ENCODE measurements at regions not wholly inside any gene's neighbourhood (a gene's known extent, or its start where the extent isn't known, plus 50 kb on each side); places are given as distances from the start of the nearest gene placed in this dataset.

DNA sequence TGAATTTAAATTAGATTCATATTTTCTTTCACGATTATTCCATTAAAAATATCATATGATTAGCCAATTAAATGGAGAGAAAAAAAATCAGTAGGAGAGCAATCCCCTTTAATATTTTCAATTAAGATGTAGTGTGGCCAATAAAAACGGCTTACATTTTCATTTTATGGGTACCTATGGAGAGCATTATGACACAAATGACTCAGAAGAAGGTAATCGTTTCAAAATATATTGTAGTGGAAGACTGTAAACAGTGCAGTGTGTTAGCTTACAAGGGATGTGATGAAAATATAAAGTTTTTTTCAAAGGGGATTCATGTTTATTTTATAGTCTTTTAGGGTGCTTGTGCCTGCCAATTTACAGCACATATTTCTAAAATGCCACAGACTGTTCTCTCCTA lies 1507.4 kb upstream of the CELF4 start:
- no peak overlapping the region for H2BK5ac ChIP-seq (ENCODE audit: low read length)
- no peak for DNase-seq (ENCODE audit: low spot score)
- no peaks in the 10 kb centered on the region for H3K4me1 ChIP-seq (ENCODE audit: control insufficient read depth in 2 of 2, insufficient read depth in 1 of 2, low read depth in 1 of 2, low read length in 2 of 2)
- WGBS, 2 donors (ENCODE audit: extremely low coverage in 2 of 2, insufficient read length in 2 of 2, insufficient replicate concordance in 1 of 2): 100% methylated on average over 1 of the region's 3 CpGs; no CpG with 5 or more reads in 1 of the 2 donors
- H4K91ac ChIP-seq (ENCODE audit: low read depth, low read length, poor library complexity): no peak overlapping the region
- no peak overlapping the region for H2BK12ac ChIP-seq (ENCODE audit: low read length)
- no peak overlapping the region for H2BK15ac ChIP-seq (ENCODE audit: low read length)
- H2AK5ac ChIP-seq (ENCODE audit: low read depth, low read length): no peak overlapping the region
- H3K36me3 ChIP-seq (replicated peaks in 1 of 2; ENCODE audit: control insufficient read depth in 2 of 2, insufficient read depth in 2 of 2, low read length in 2 of 2): no peaks in the 10 kb centered on the region
- H3K9ac ChIP-seq (ENCODE audit: low read depth, low read length, poor library complexity): no peak overlapping the region
- no peak overlapping the region for H3K4me3 ChIP-seq (ENCODE audit: low read length in 2 of 2)
- H3K4ac ChIP-seq (ENCODE audit: low read length): no peak overlapping the region
- no peak overlapping the region for H3K27ac ChIP-seq (replicated peaks; ENCODE audit: low read length)
- no peaks in the 10 kb centered on the region for H3K9me3 ChIP-seq (replicated peaks in 1 of 2; ENCODE audit: control insufficient read depth in 2 of 2, insufficient read depth in 1 of 2, low read depth in 1 of 2, low read length in 2 of 2)
- H4K8ac ChIP-seq (ENCODE audit: low read depth, low read length): no peak overlapping the region
- no peak overlapping the region for H2AFZ ChIP-seq (ENCODE audit: low read length)
- H3K27me3 ChIP-seq (ENCODE audit: control insufficient read depth in 3 of 3, insufficient read depth in 3 of 3, low read depth in 1 of 3, low read length in 3 of 3): no peaks in the 10 kb centered on the region
- H2BK120ac ChIP-seq (ENCODE audit: low read depth, low read length): no peak overlapping the region
- no peak overlapping the region for H3K14ac ChIP-seq (ENCODE audit: low read length)
- no peaks in the 10 kb centered on the region for H3K79me1 ChIP-seq (ENCODE audit: low read depth, low read length)
- no peak overlapping the region for H3K4me2 ChIP-seq (ENCODE audit: insufficient read depth, low read length, poor library complexity, severe bottlenecking)
- no peak overlapping the region for H3K23ac ChIP-seq (ENCODE audit: low read depth, low read length, poor library complexity)
- H3K18ac ChIP-seq (ENCODE audit: low read length): no peak overlapping the region

- Histone ChIP-seq H4K8ac (ENCODE audit: low read depth, low read length) (no peak overlapping the region), H3K4me1 (ENCODE audit: control insufficient read depth in 2 of 2, insufficient read depth in 1 of 2, low read depth in 1 of 2, low read length in 2 of 2) (peaks cover 0 to 2% of the 10 kb centered on the region in 2 donors), H3K36me3 (replicated peaks in 1 of 2; ENCODE audit: control insufficient read depth in 2 of 2, insufficient read depth in 2 of 2, low read length in 2 of 2) (no peaks in the 10 kb centered on the region), H3K14ac (ENCODE audit: low read length) (no peak overlapping the region), H3K23ac (ENCODE audit: low read depth, low read length, poor library complexity) (no peak overlapping the region), H4K91ac (ENCODE audit: low read depth, low read length, poor library complexity) (no peak overlapping the region), H3K4me2 (ENCODE audit: insufficient read depth, low read length, poor library complexity, severe bottlenecking) (no peak overlapping the region), H2BK120ac (ENCODE audit: low read depth, low read length) (no peak overlapping the region), H3K27ac (replicated peaks; ENCODE audit: low read length) (no peak overlapping the region), H3K4ac (ENCODE audit: low read length) (no peak overlapping the region), H3K4me3 (ENCODE audit: low read length in 2 of 2) (no peak overlapping the region), H3K9ac (ENCODE audit: low read depth, low read length, poor library complexity) (no peak overlapping the region), H3K9me3 (replicated peaks in 1 of 2; ENCODE audit: control insufficient read depth in 2 of 2, insufficient read depth in 1 of 2, low read depth in 1 of 2, low read length in 2 of 2) (no peaks in the 10 kb centered on the region), H2AFZ (ENCODE audit: low read length) (no peak overlapping the region), H2AK5ac (ENCODE audit: low read depth, low read length) (no peak overlapping the region), H2BK15ac (ENCODE audit: low read length) (no peak overlapping the region), H2BK5ac (ENCODE audit: low read length) (no peak overlapping the region), H3K18ac (ENCODE audit: low read length) (no peak overlapping the region), H3K79me1 (ENCODE audit: low read depth, low read length) (no peaks in the 10 kb centered on the region), H2BK12ac (ENCODE audit: low read length) (no peak overlapping the region), H3K27me3 (ENCODE audit: control insufficient read depth in 3 of 3, insufficient read depth in 3 of 3, low read depth in 1 of 3, low read length in 3 of 3) (no peaks in the 10 kb centered on the region)
- DNase-seq (ENCODE audit: low spot score): no peak
- no CpG with 5 or more reads among the region's 1 CpG for WGBS, 2 donors (ENCODE audit: extremely low coverage in 2 of 2, insufficient read length in 2 of 2, insufficient replicate concordance in 1 of 2)
Measured at GRCh38 chr18:39062426-39062825, 1496.8 kb upstream of the CELF4 start.

DNA sequence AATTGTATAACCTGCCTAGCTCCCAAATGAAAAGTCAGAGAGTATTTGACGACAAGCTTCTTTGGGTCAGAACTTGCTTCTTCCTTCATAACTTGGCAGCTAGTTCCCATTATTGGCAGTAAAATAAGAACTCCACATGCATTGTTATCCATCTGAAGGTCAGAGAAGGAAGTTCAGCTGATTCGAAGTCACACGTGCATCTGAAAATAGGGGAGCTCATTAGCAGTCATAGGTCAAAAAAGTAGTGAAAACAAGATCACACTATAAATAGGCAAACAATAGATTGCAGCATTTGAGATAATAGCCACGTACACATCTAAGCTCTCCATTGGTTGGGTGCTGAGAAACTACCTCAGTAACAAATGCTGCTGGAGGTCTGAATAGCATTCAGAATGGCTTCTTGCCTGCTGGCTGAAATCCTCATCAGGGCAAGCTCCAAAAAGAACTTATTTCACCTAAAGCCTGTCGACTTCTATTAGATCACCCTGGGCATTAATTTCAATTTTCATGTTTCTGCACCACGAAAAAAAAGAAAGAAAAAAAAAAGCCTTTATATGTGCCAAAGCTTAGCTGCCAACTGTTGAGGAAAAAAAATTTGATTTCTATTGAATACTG lies 1492.9 kb upstream of the CELF4 start:
- H3K27ac ChIP-seq (replicated peaks; ENCODE audit: low read length): no peak overlapping the region
- H2BK5ac ChIP-seq (ENCODE audit: low read length): no peak overlapping the region
- no CpG with 5 or more reads among the region's 6 CpGs for WGBS, 2 donors (ENCODE audit: extremely low coverage in 2 of 2, insufficient read length in 2 of 2, insufficient replicate concordance in 1 of 2)
- peaks cover 0 to 2% of the 10 kb centered on the region in 2 donors for H3K4me1 ChIP-seq (ENCODE audit: control insufficient read depth in 2 of 2, insufficient read depth in 1 of 2, low read depth in 1 of 2, low read length in 2 of 2)
- H3K9ac ChIP-seq (ENCODE audit: low read depth, low read length, poor library complexity): no peak overlapping the region
- no peak overlapping the region for H3K4me2 ChIP-seq (ENCODE audit: insufficient read depth, low read length, poor library complexity, severe bottlenecking)
- H3K27me3 ChIP-seq (ENCODE audit: control insufficient read depth in 3 of 3, insufficient read depth in 3 of 3, low read depth in 1 of 3, low read length in 3 of 3): no peaks in the 10 kb centered on the region
- H3K23ac ChIP-seq (ENCODE audit: low read depth, low read length, poor library complexity): no peak overlapping the region
- H3K9me3 ChIP-seq (replicated peaks in 1 of 2; ENCODE audit: control insufficient read depth in 2 of 2, insufficient read depth in 1 of 2, low read depth in 1 of 2, low read length in 2 of 2): no peaks in the 10 kb centered on the region
- no peak overlapping the region for H4K8ac ChIP-seq (ENCODE audit: low read depth, low read length)
- H3K79me1 ChIP-seq (ENCODE audit: low read depth, low read length): no peaks in the 10 kb centered on the region
- no peak overlapping the region for H3K14ac ChIP-seq (ENCODE audit: low read length)
- no peak overlapping the region for H4K91ac ChIP-seq (ENCODE audit: low read depth, low read length, poor library complexity)
- no peak overlapping the region for H3K18ac ChIP-seq (ENCODE audit: low read length)
- no peak overlapping the region for H2AK5ac ChIP-seq (ENCODE audit: low read depth, low read length)
- no peak overlapping the region for H2BK12ac ChIP-seq (ENCODE audit: low read length)
- no peaks in the 10 kb centered on the region for H3K36me3 ChIP-seq (replicated peaks in 1 of 2; ENCODE audit: control insufficient read depth in 2 of 2, insufficient read depth in 2 of 2, low read length in 2 of 2)
- no peak overlapping the region for H3K4ac ChIP-seq (ENCODE audit: low read length)
- H2BK120ac ChIP-seq (ENCODE audit: low read depth, low read length): no peak overlapping the region
- no peak overlapping the region for H3K4me3 ChIP-seq (ENCODE audit: low read length in 2 of 2)
- no peak for DNase-seq (ENCODE audit: low spot score)
- no peak overlapping the region for H2BK15ac ChIP-seq (ENCODE audit: low read length)
- no peak overlapping the region for H2AFZ ChIP-seq (ENCODE audit: low read length)

- no peak overlapping the region for H2BK12ac ChIP-seq (ENCODE audit: low read length)
- H3K9me3 ChIP-seq (replicated peaks in 1 of 2; ENCODE audit: control insufficient read depth in 2 of 2, insufficient read depth in 1 of 2, low read depth in 1 of 2, low read length in 2 of 2): no peaks in the 10 kb centered on the region
- H2AK5ac ChIP-seq (ENCODE audit: low read depth, low read length): no peak overlapping the region
- no peaks in the 10 kb centered on the region for H3K36me3 ChIP-seq (replicated peaks in 1 of 2; ENCODE audit: control insufficient read depth in 2 of 2, insufficient read depth in 2 of 2, low read length in 2 of 2)
- no peak overlapping the region for H3K23ac ChIP-seq (ENCODE audit: low read depth, low read length, poor library complexity)
- no peak overlapping the region for H3K4ac ChIP-seq (ENCODE audit: low read length)
- H2BK15ac ChIP-seq (ENCODE audit: low read length): no peak overlapping the region
- H4K8ac ChIP-seq (ENCODE audit: low read depth, low read length): no peak overlapping the region
- no peak overlapping the region for H4K91ac ChIP-seq (ENCODE audit: low read depth, low read length, poor library complexity)
- no peak overlapping the region for H2BK120ac ChIP-seq (ENCODE audit: low read depth, low read length)
- H3K4me1 ChIP-seq (ENCODE audit: control insufficient read depth in 2 of 2, insufficient read depth in 1 of 2, low read depth in 1 of 2, low read length in 2 of 2): peaks cover 0 to 2% of the 10 kb centered on the region in 2 donors
- no peak overlapping the region for H3K18ac ChIP-seq (ENCODE audit: low read length)
- H2AFZ ChIP-seq (ENCODE audit: low read length): no peak overlapping the region
- no peak overlapping the region for H3K4me2 ChIP-seq (ENCODE audit: insufficient read depth, low read length, poor library complexity, severe bottlenecking)
- no peak overlapping the region for H3K27ac ChIP-seq (replicated peaks; ENCODE audit: low read length)
- no peaks in the 10 kb centered on the region for H3K27me3 ChIP-seq (ENCODE audit: control insufficient read depth in 3 of 3, insufficient read depth in 3 of 3, low read depth in 1 of 3, low read length in 3 of 3)
- H2BK5ac ChIP-seq (ENCODE audit: low read length): no peak overlapping the region
- H3K4me3 ChIP-seq (ENCODE audit: low read length in 2 of 2): no peak overlapping the region
- DNase-seq (ENCODE audit: low spot score): no peak
- no peak overlapping the region for H3K9ac ChIP-seq (ENCODE audit: low read depth, low read length, poor library complexity)
- H3K14ac ChIP-seq (ENCODE audit: low read length): no peak overlapping the region
- no CpG with 5 or more reads among the region's 3 CpGs for WGBS, 2 donors (ENCODE audit: extremely low coverage in 2 of 2, insufficient read length in 2 of 2, insufficient replicate concordance in 1 of 2)
- H3K79me1 ChIP-seq (ENCODE audit: low read depth, low read length): no peaks in the 10 kb centered on the region
Measured at GRCh38 chr18:39057423-39058064, 1491.9 kb upstream of the CELF4 start.

All from neuronal stem cell (in vitro differentiated cells).